GM12873 (cell line): ENCODE measurements at regions not wholly inside any gene's neighbourhood (a gene's known extent, or its start where the extent isn't known, plus 50 kb on each side); places are given as distances from the start of the nearest gene placed in this dataset.

ENCODE experiments used
- TF ChIP-seq, protein P1 (sequence below): IDR thresholded peaks from 2 replicates; pipeline ENCODE4 v1.5.1; 2012; ENCODE audit warnings: low read depth, mild to moderate bottlenecking, moderate library complexity, low read length, control low read depth; ENCODE audit not compliant: insufficient read depth; ENCODE audit errors: missing control alignments

DNA sequence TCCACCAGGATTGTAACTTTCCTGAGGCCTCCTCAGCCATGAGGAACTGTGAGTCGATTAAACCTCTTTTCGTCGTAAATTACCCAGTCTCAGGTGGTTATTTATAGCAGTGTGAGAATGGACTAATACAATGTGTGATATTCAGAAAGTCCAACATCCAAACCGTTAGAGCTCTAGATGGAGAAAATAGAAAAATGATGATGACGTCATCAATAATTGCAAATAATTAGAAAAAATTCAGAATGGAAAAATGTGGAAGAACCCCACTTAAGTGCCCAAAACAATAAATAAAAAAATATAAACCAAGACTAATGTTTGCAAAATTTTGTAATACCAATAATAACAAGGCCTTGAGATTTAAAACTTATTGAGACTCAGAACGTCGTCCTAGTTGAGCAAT, 103.0 kb upstream of the PLPPR5 start:
- TF ChIP-seq, protein P1, sequence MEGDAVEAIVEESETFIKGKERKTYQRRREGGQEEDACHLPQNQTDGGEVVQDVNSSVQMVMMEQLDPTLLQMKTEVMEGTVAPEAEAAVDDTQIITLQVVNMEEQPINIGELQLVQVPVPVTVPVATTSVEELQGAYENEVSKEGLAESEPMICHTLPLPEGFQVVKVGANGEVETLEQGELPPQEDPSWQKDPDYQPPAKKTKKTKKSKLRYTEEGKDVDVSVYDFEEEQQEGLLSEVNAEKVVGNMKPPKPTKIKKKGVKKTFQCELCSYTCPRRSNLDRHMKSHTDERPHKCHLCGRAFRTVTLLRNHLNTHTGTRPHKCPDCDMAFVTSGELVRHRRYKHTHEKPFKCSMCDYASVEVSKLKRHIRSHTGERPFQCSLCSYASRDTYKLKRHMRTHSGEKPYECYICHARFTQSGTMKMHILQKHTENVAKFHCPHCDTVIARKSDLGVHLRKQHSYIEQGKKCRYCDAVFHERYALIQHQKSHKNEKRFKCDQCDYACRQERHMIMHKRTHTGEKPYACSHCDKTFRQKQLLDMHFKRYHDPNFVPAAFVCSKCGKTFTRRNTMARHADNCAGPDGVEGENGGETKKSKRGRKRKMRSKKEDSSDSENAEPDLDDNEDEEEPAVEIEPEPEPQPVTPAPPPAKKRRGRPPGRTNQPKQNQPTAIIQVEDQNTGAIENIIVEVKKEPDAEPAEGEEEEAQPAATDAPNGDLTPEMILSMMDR = no peak

DNA sequence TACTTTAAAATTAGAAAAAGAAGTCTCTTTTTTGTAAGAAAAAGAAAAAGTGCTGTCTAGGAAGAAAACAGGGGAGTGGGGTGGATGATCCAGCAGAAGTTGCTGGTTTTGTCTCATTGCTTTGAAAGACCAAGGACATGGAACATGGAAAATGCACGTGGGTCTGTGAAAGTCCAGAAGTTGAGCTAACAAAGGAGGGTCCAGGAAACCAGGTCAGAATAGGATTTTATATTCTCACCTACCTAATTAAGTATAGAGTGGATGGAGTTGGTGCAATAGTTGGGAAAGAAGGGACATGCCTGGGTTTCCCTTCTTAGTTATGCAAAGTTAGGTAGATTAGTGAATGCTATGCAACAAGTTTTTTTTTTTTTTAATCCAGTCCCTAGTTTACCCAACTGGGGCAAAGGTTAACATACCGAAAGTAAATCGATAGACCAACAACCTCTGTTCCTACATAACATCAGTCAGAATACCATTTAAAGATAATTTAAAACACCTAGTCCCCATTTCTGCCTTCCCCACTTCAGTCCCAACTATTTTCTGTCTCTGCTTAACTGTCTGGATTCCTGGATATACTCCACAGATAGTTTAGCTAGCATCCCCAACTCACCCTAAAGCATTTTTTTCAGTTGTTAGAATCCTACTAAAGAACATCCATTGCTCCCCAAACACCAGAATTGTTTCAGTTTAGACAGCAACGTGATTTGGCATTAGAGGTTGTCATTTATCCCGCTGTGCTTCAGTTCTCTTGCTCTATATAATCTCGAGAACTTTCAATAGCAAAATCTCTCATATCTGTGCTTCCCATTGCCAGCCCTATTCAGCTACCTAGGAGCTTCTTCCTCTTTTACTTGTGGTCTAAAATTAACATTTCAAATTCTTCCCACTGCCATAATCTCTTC, 105.7 kb upstream of the PLPPR5 start:
- TF ChIP-seq, protein P1 = no peak

GRCh38 chr1:99115231-99115630, 110.6 kb upstream of the PLPPR5 start:
- TF ChIP-seq, protein P1 = no peak

DNA sequence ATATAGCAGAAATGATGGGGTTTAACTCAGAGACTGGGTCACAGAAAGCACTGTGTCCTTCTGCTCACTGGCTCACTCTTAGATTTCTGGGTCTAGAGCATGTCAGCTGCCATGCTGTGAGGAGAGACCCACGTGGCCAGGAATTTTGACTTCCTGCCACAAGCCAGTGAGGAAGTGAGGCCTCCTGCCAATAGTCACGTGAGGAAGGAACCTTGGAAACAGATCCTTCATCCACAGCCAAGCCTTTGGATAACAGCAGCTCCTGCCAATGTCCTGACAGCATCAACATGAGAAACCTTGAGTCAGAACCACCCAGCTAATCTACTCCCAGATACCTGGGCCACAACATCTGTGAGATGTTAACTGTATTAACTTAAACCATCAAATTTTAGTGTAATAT, 114.5 kb upstream of the PLPPR5 start:
- TF ChIP-seq, protein P1 = no peak

- TF ChIP-seq, protein P1 = no peak
These were observed 117.4 kb upstream of the PLPPR5 start for GRCh38 chr1:99122039-99122438.

- TF ChIP-seq, protein P1 = no peak
These were observed 119.3 kb upstream of the PLPPR5 start for GRCh38 chr1:99123936-99124335.

DNA sequence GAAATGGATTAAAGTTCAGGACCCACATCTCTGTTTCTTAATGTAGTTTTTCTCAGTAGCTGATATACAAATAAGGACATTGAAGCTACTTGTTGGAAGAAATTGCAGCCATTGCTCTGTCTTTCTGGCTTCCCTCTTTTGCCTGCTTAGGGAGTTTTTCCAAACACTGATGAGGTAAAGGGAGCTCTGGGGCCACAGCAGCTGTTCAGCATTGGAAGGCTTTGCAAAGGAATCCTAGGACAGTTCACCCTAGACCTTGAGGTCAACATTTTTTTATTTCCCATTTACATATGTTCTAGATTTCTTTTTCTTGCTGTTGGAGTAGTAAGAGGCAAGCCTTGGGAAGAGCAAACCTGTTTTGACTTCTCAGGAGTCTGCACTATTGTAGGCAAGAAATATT, 126.9 kb upstream of the PLPPR5 start:
- TF ChIP-seq, protein P1 = no peak
